ENCODE measurements at regions not wholly inside any gene's neighbourhood (a gene's known extent, or its start where the extent isn't known, plus 50 kb on each side); places are given as distances from the start of the nearest gene placed in this dataset.
A peak's percentile ranks its signal among the peaks of the same experiment; 100 is the strongest.
"Not testable (repeated sequence)": the region's sequence is repeated elsewhere in the genome, so short reads cannot be mapped to it uniquely, and the experiment has no call there.

DNA sequence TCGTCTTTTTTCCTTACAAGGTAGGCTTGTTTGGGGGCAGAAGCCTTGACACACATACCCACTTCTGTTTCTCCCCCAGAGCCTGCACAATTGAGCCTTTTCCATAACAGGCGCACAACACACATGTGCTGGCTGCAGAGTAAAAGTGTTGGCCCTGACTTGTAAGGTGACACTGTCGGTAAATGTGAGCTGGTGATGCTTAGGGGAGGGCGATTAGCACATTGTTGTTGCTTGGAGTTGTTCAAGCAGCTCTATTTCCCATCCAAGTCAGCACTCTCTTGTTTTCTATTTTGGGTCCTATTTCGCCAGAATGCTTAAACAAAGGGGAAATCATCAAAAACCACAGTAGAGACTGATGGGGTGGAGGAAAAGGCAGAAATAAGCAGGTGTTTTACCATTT is 51.9 kb upstream of the PTPRJ start:
- peak; percentile 42 to 44 for DNase-seq

GRCh38 chr11:47924184-47924691 is 56.1 kb upstream of the PTPRJ start:
- DNase-seq: no peak

GRCh38 chr11:47923667-47924066 is 56.7 kb upstream of the PTPRJ start:
- DNase-seq: no peak

DNA sequence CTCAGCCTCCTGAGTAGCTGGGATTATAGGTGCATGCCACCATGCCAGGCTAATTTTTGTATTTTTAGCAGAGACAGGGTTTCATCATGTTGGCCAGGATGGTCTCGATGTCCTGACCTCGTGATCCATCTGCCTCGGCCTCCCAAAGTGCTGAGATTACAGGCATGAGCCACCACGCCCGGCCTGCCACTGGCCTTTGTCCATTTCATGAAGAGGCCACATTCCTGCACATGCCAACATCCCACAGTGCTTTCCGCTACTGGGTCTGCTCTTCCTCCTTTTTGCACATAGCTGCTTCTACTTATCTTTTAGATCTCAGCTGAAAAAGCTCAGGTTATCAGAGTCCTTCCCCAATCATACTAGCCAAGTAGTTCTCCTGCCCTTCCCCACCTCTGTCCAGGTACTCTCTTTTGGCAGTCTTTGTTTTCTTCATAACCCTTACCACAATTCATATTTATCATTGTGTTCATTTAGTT is 59.2 kb upstream of the PTPRJ start:
- not testable (repeated sequence) for DNase-seq

DNA sequence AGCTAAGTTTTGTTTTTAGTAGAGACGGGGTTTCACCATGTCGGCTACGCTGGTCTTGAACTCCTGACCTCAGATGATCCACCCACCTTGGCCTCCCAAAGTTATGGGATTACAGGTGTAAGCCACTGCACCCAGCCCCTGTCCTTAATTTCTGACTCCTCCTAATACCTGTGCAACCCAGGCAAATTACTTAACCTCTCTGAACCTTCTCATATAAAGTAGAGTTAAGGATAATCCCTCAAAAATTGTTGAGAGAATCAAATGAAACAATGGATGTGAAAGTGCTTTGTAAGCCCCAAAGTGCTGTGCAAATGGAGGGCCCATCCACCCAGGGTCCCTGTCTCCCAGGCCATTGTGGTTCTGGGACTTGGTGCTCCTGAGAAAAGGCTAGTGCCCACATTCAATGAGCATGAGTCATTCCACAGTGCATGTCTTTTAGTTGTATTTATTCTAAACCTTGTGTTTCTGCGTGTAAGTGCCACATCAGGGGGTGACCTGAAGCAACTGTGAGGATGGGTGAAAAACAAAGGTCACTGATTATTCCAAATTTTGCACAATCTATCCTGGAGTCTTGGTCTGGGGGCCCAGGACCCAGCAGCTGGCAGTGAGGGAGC is 61.4 kb upstream of the PTPRJ start:
- DNase-seq: no peak

DNA sequence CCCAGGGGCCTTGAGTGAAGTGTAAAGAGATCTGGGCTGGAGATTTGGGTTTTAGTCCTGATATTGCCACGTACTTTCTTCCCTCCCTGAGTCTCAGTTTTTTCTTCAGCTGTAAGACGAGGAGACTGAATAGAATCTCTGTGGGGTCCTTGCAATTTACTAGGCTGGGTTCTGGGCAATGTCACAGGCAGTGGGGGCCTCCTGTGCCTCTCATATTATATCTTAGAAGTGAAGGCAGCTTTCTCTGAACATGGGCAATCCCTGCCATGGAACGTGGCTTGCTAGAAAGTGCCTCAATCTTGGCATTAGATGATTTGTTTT is 62.0 kb upstream of the PTPRJ start:
- no peak for DNase-seq

GRCh38 chr11:47917599-47918369 is 62.6 kb upstream of the PTPRJ start:
- peak; percentile 24 to 31 for DNase-seq

DNA sequence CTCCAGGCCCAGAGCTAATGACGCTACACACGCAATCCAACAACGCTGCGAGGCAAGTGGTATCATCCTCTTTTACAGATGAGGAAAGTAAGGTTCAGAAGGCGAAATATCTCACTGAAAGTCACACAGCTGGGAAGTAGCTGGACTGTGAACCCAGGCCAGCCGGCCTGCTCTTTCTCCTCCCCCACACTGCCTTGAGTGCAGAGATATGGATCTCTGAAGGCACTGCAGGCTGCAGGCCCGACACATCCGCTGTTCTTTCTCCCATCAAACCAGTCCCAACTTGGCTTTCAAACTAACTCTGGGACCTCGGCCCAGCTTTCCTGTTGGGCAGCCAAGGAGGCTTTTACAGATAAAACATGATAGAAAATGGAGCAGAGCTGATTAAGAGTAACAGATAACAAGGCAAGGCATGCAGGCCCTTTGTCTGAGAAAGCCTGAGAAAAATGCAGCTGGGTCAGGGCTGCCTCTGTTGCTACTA is 64.0 kb upstream of the PTPRJ start:
- no peak for DNase-seq

- no peak for DNase-seq
These were observed 64.6 kb upstream of the PTPRJ start for GRCh38 chr11:47915783-47916182.

GRCh38 chr11:47915374-47915773 is 65.0 kb upstream of the PTPRJ start:
- no peak for DNase-seq

DNA sequence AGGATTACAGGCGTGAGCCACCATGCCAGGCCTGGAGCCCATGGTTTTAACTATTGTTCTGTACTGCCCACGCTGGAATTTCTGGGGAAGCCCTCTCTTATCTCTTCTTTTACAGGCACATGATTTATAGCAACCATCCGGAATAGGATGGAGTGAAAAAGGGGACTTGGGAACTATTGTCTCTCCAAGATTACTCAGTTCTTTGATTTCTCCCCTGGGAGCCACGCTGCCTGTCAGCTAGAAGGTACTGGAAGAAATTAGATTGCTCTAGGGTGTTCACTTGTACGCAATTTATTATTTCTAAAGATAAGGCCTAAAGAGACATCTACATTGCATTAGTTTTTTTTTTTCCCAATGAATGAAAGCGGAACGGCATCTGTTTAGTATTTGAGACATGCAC is 65.6 kb upstream of the PTPRJ start:
- no peak for DNase-seq

GRCh38 chr11:47913529-47914244 is 65.5 kb upstream of the NUP160 start:
- DNase-seq: no peak

GRCh38 chr11:47912843-47913437 is 64.8 kb upstream of the NUP160 start:
- no peak for DNase-seq

GRCh38 chr11:47911149-47911548 is 63.0 kb upstream of the NUP160 start:
- no peak for DNase-seq

DNA sequence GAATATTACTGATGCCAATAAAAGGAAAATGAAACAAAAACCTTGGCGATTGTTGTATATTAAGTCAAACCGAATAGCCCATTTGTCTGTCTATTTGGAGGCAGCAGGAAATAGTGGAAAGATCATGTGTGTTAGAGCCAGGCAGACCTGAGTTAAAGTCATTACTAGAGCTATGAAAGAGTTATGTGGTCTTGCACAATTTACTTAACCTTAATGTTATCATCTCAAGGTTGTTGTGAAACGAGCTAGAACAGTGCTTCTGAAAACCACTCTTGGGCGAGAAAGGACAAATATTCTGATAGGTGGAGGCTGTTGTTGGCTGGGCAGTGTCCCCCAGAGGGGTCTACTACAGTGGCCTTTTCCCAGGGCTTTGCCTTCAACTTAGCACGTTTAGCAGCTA is 60.0 kb upstream of the NUP160 start:
- DNase-seq: no peak

GRCh38 chr11:47907499-47907898 is 59.3 kb upstream of the NUP160 start:
- no peak for DNase-seq

GRCh38 chr11:47906066-47906465 is 57.9 kb upstream of the NUP160 start:
- no peak for DNase-seq

DNA sequence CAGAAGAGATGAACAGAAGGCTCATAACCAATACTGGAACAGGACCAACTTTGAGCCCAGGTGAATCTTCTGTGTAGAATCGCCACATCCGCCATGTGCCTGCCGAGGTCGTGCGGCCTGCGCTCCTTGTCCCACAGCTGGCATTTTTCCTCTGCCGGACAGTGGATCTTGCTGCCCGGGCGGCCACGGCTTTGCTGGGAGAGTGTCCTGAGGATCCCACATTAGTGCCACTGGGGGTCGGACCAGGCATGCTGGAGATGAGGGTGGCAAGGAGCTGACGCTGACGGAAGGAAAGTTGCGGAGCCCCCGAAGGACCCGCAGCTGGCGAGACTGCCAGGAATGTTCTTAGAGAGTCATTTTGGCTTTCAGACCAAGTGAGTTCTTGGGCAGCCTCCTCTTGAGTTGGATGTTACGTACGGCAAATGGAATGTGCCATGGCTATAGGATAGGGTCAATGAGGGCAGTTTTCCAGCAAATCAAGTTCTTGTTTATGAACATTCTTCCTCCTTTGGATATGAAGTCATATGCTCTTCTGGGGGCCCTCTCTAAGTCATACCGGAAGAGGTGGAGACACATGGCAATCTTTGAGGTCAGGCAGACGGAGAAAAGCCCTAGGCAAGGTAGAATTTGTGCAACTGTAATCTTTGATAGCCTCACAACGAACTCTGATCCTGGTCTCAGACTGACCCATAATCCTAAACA is 57.4 kb upstream of the NUP160 start:
- DNase-seq: no peak

GRCh38 chr11:47904808-47905207 is 56.7 kb upstream of the NUP160 start:
- DNase-seq: no peak

DNA sequence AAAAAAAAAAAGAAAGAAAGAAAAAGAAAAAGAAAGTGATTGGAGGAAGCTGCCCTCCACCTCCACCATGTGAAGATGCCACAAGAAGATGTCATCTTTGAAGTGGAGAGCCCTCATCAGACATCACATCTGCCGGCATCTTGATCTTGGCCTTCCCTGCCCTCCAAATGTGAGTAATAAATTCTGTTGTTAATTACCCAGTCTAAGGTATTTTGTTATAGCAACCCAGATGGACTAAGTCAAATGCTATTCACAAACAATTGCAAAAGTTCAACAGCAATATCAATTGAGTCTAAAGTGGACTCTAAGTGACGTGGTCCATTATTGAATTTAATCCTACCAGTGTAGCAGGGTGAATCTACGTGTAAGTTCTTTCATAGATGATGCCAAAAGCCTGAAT is 55.9 kb upstream of the NUP160 start:
- DNase-seq: no peak

- DNase-seq: no peak
These were observed 51.7 kb upstream of the NUP160 start for GRCh38 chr11:47899801-47900200.

Data from Kasumi-1 (cell line).